ENCODE measurements at regions not wholly inside any gene's neighbourhood (a gene's known extent, or its start where the extent isn't known, plus 50 kb on each side); places are given as distances from the start of the nearest gene placed in this dataset.

- TF ChIP-seq CTCF (IDR thresholded peaks at IDR 0.05) (no peak), ZFX (IDR thresholded peaks at IDR 0.05; ENCODE audit: borderline replicate concordance) (no peak)
Measured at GRCh38 chr7:98562871-98563495, 54.1 kb upstream of the NPTX2 start.

Data from 22Rv1 (cell line).